ENCODE measurements at regions not wholly inside any gene's neighbourhood (a gene's known extent, or its start where the extent isn't known, plus 50 kb on each side); places are given as distances from the start of the nearest gene placed in this dataset.

- TF ChIP-seq, protein P1, sequence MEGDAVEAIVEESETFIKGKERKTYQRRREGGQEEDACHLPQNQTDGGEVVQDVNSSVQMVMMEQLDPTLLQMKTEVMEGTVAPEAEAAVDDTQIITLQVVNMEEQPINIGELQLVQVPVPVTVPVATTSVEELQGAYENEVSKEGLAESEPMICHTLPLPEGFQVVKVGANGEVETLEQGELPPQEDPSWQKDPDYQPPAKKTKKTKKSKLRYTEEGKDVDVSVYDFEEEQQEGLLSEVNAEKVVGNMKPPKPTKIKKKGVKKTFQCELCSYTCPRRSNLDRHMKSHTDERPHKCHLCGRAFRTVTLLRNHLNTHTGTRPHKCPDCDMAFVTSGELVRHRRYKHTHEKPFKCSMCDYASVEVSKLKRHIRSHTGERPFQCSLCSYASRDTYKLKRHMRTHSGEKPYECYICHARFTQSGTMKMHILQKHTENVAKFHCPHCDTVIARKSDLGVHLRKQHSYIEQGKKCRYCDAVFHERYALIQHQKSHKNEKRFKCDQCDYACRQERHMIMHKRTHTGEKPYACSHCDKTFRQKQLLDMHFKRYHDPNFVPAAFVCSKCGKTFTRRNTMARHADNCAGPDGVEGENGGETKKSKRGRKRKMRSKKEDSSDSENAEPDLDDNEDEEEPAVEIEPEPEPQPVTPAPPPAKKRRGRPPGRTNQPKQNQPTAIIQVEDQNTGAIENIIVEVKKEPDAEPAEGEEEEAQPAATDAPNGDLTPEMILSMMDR (IDR thresholded peaks at IDR 0.05): no peak
- no peak for TF ChIP-seq ZFX (IDR thresholded peaks at IDR 0.05; ENCODE audit: borderline replicate concordance)
Observed at GRCh38 chr1:80982831-80983230, 817.9 kb upstream of the ADGRL2 start.
